CD4-positive, alpha-beta T cell (primary cell): ENCODE measurements at regions not wholly inside any gene's neighbourhood (a gene's known extent, or its start where the extent isn't known, plus 50 kb on each side); places are given as distances from the start of the nearest gene placed in this dataset.
"Not testable (repeated sequence)": the region's sequence is repeated elsewhere in the genome, so short reads cannot be mapped to it uniquely, and the experiment has no call there.

Experiments used
- ATAC-seq: fragments of 200-7000 bp; cut with Tn5 transposase; one replicate; pipeline ENCODE4 v1.10.0; 2022; ENCODE audit warnings: mild to moderate bottlenecking; ENCODE audit not compliant: poor library complexity
- CTCF ChIA-PET: fragments of 350-600 bp; sonication (Branson Sonifier 250); formaldehyde crosslinking; loops from one replicate; lab custom pipeline; 2021; ENCODE audit warnings: antibody characterized with exemption, inconsistent platforms; lab: Charles Lee
- POLR2A ChIA-PET: fragments of 350-600 bp; sonication (Branson Sonifier 250); formaldehyde crosslinking; loops from one replicate; lab custom pipeline; 2021; ENCODE audit warnings: antibody characterized with exemption, inconsistent platforms; lab: Charles Lee
- DNase-seq, 14 experiments: peaks; one replicate each; pipeline ENCODE4 v3.0.0-alpha.2; 2013 to 2020; ENCODE audit warnings: mixed read lengths in 2 of 14
- H3K27ac ChIP-seq, 2 donors: one replicate each; pipeline versions ENCODE4 v1.5.1 to v1.7.0; 2013; ENCODE audit warnings: low read length in 2 of 2, low read depth in 1 of 2, mild to moderate bottlenecking in 1 of 2
- H3K27me3 ChIP-seq, 2 experiments: 1 replicate in 1 of 2; 2 replicates in 1 of 2; pipeline versions ENCODE4 v1.6.1 to v1.7.0; 2013; ENCODE audit warnings: low read length in 2 of 2, control low read depth in 1 of 2, mild to moderate bottlenecking in 1 of 2, moderate library complexity in 1 of 2; ENCODE audit not compliant: insufficient read depth in 2 of 2, control insufficient read depth in 1 of 2
- H3K36me3 ChIP-seq: one replicate; pipeline ENCODE4 v1.6.1; 2013; ENCODE audit warnings: low read length, control low read depth; ENCODE audit not compliant: insufficient read depth
- H3K4me1 ChIP-seq: one replicate; pipeline ENCODE4 v1.6.1; 2013; ENCODE audit warnings: low read length, control low read depth; ENCODE audit not compliant: insufficient read depth
- H3K4me3 ChIP-seq: one replicate; pipeline ENCODE4 v1.5.1; 2013; ENCODE audit warnings: mild to moderate bottlenecking, low read length, moderate library complexity
- H3K9me3 ChIP-seq, 2 experiments: 1 replicate in 1 of 2; 2 replicates in 1 of 2; pipeline versions ENCODE4 v1.6.1 to v1.7.0; 2013; ENCODE audit warnings: low read length in 2 of 2, mild to moderate bottlenecking in 2 of 2, control low read depth in 1 of 2, moderate library complexity in 1 of 2; ENCODE audit not compliant: control insufficient read depth in 1 of 2, insufficient read depth in 1 of 2
- H3K27ac Mint-ChIP-seq: one replicate; pipeline ENCODE4 v1.8.0; 2020; ENCODE audit warnings: mixed read lengths
- H3K27me3 Mint-ChIP-seq: one replicate; pipeline ENCODE4 v1.8.0; 2021; ENCODE audit warnings: mixed read lengths
- H3K36me3 Mint-ChIP-seq: one replicate; pipeline ENCODE4 v1.8.0; 2021; ENCODE audit warnings: low read depth, mixed read lengths
- H3K4me1 Mint-ChIP-seq: one replicate; pipeline ENCODE4 v1.8.0; 2021; ENCODE audit warnings: low read depth, mixed read lengths
- H3K4me3 Mint-ChIP-seq: one replicate; pipeline ENCODE4 v1.8.0; 2020; ENCODE audit warnings: mild to moderate bottlenecking, mixed read lengths
- H3K9me3 Mint-ChIP-seq: one replicate; pipeline ENCODE4 v1.8.0; 2020; ENCODE audit warnings: mixed read lengths
- intact Hi-C, 2 experiments: fragments of 100-400 bp; cut with DNase I in 1 of 2; cut with micrococcal nuclease in 1 of 2; formaldehyde crosslinking; loops; one replicate each; pipeline versions ENCODE4 v1.15.1 to v1.9.0; 2023 to 2025; cut with DNase I, micrococcal nuclease
- TF ChIP-seq, protein P1 (sequence below): fragments of 200-600 bp; IDR thresholded peaks from one replicate; pipeline ENCODE4 v1.8.0; 2022; ENCODE audit warnings: antibody characterized with exemption, mild to moderate bottlenecking

DNA sequence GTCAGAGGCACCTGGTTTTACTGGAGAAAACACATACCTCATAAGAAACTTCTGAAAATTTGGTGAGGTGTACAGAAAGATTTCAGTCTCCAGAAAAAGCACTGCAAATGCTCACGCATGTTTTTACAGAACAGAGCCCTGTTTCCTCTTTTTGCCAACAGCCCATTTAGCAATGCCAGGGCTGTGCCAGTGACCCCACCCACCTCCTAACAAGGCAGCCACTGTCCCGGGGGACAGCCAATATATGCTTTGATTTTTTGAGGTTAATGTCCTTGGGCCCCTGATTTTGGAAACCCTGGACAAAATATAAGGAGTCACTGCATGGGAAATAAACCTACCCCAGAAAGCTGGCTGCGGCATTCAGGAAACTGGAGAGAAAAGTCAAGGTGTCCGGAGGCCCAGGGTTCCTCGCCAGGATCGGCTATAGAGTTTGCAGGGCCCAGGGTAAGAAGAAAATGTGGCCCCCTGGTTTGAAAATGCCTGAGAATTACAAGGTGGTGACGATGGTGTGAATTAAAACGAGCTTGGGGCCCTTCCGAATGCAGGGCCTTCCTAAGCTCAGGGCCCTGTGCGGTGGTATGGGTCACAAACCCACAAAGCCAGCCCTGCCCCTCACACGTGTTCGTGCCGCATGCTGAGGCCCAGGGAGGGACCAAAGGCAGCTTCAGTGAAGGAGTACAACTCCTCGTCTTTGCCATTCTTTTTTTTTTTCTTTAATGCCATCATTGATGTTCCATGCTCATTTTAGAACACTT lies 71.1 kb upstream of the WNT7B start:
- Histone ChIP-seq H3K36me3 (no peaks in the 10 kb centered on the region), H3K4me3 (no peak overlapping the region), H3K9me3 (no peaks in the 10 kb centered on the region), H3K27ac (no peak overlapping the region), H3K4me1 (peaks cover 68% of the 10 kb centered on the region), H3K27me3 (no peaks in the 10 kb centered on the region)
- Mint-ChIP-seq H3K4me3 (no peak overlapping the region), H3K4me1 (peaks cover 54% of the 10 kb centered on the region), H3K27me3 (no peaks in the 10 kb centered on the region), H3K27ac (no peak overlapping the region), H3K36me3 (peaks cover under 1% of the 10 kb centered on the region), H3K9me3 (no peaks in the 10 kb centered on the region)
- TF ChIP-seq, protein P1, sequence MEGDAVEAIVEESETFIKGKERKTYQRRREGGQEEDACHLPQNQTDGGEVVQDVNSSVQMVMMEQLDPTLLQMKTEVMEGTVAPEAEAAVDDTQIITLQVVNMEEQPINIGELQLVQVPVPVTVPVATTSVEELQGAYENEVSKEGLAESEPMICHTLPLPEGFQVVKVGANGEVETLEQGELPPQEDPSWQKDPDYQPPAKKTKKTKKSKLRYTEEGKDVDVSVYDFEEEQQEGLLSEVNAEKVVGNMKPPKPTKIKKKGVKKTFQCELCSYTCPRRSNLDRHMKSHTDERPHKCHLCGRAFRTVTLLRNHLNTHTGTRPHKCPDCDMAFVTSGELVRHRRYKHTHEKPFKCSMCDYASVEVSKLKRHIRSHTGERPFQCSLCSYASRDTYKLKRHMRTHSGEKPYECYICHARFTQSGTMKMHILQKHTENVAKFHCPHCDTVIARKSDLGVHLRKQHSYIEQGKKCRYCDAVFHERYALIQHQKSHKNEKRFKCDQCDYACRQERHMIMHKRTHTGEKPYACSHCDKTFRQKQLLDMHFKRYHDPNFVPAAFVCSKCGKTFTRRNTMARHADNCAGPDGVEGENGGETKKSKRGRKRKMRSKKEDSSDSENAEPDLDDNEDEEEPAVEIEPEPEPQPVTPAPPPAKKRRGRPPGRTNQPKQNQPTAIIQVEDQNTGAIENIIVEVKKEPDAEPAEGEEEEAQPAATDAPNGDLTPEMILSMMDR, result no peak
- intact Hi-C loops, result no loop called here
- ChIA-PET POLR2A (interaction anchor here (1.1 to 3.0 kb wide), 2 partner anchors 12 to 34 kb away, joined by 3 to 17 read pairs; no protein-coding TSS in a partner anchor), CTCF (interaction anchor here (0.8 to 1.1 kb wide), 2 partner anchors 11 to 68 kb away, joined by 3 to 4 read pairs; no protein-coding TSS in a partner anchor)
- ATAC-seq (no peak), DNase-seq (peak in 1 of 14 experiments; percentile 17)

DNA sequence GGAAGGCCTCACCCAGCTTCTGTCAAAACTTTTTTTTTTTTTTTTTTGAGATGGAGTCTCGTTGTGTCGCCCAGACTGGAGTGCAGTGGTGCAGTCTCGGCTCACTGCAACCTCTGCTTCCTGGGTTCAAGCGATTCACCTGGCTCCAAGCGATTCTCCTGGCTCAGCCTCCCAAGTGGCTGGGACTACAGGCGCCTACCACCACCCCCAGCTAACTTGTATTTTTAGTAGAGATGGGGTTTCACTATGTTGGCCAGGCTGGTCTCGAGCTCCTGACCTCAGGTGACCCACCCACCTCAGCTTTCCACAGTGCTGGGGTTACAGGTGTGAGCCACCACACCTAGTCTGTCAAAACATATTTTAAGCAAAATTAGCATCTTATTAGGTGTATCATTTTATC lies 71.7 kb upstream of the WNT7B start:
- H3K9me3 ChIP-seq, H3K36me3 Mint-ChIP-seq, H3K27ac ChIP-seq, ATAC-seq, H3K4me3 ChIP-seq, H3K27me3 Mint-ChIP-seq, intact Hi-C loops, H3K9me3 Mint-ChIP-seq, H3K27ac Mint-ChIP-seq, H3K36me3 ChIP-seq, H3K4me3 Mint-ChIP-seq, H3K27me3 ChIP-seq: not testable (repeated sequence)
- ChIA-PET CTCF (interaction anchor here (0.8 to 1.1 kb wide), 2 partner anchors 12 to 68 kb away, joined by 3 to 4 read pairs; no protein-coding TSS in a partner anchor), POLR2A (interaction anchor here (3.0 kb wide), 1 partner anchor 12 kb away, joined by 17 read pairs; no protein-coding TSS in a partner anchor)
- DNase-seq, result peak in 1 of 14 experiments; percentile 3
- peaks cover 54% of the 10 kb centered on the region for H3K4me1 Mint-ChIP-seq
- H3K4me1 ChIP-seq, result peaks cover 65% of the 10 kb centered on the region

DNA sequence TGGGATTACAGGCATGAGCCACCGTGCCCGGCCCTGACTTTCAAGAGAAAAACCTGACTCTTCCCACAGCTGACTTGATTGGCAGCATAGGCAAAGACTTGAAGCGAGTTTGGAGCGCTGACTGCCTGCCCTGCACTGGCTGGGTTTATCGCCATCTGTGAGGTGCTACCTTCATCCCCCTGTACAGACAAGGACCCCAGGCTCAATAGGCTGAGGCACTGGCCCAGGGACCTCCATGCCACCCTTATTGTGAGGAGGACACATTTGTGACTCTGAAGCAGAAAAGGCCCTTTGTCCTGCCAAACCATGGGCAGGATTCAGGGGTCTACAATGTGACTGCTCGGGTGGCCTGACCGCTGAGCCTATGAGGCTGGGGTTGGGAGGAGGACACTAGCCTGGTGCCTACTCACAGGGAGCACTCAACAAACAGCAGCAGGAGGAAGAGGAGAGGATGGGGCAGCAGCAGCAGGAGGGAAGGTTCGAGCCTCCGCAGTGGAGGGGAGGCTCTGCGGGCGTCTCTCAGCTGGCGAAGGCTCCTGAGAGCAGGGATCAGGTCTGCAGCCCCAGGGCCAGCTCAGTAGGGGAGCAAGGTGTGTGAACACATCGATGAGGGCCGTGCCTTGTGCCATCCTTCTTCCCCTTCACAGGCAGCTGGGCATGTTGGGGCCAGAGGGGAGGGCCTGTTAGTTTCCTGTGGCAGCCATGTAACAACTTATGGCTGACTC lies 72.9 kb upstream of the WNT7B start:
- Mint-ChIP-seq H3K27me3 (no peaks in the 10 kb centered on the region), H3K9me3 (no peaks in the 10 kb centered on the region), H3K36me3 (peaks cover 5% of the 10 kb centered on the region), H3K4me1 (peaks cover 50% of the 10 kb centered on the region), H3K4me3 (peak overlapping the region; percentile 25), H3K27ac (peak overlapping the region; percentile 98)
- TF ChIP-seq, protein P1, result no peak
- ChIA-PET CTCF (interaction anchor here (4.0 kb wide), 1 partner anchor 44 kb away, joined by 12 read pairs; no protein-coding TSS in a partner anchor), POLR2A (interaction anchor here (5.7 kb wide), 1 partner anchor 14 kb away, joined by 102 read pairs; no protein-coding TSS in a partner anchor)
- Histone ChIP-seq H3K4me1 (peaks cover 62% of the 10 kb centered on the region), H3K36me3 (no peaks in the 10 kb centered on the region), H3K9me3 (no peaks in the 10 kb centered on the region), H3K27me3 (no peaks in the 10 kb centered on the region), H3K27ac (peak overlapping the region in 1 of 2 donors; percentile 23), H3K4me3 (no peak overlapping the region)
- peak in 2 of 14 experiments; percentile 2 to 27 for DNase-seq
- no peak for ATAC-seq
- intact Hi-C loops, result loop anchor here in 1 of 2 experiments (5.0 to 10.0 kb wide), 3 partner anchors 67 to 805 kb away; partner anchors contain the start of gene KIAA0930
